Lower leg skin (tissue), 4 donors: ENCODE measurements at regions not wholly inside any gene's neighbourhood (a gene's known extent, or its start where the extent isn't known, plus 50 kb on each side); places are given as distances from the start of the nearest gene placed in this dataset.
A peak's percentile ranks its signal among the peaks of the same experiment; 100 is the strongest.

Experiments
- DNase-seq, 2 donors: peaks; one replicate each; pipeline ENCODE4 v3.0.0-alpha.2; 2019; ENCODE audit warnings: low spot score in 2 of 2
- H3K4me3 ChIP-seq: fragments of 200-600 bp; sonication (generic); 2 replicates; pipeline ENCODE4 v1.5.1; 2017; ENCODE audit warnings: mild to moderate bottlenecking, low read depth; ENCODE audit not compliant: poor library complexity, severe bottlenecking
- POLR2A ChIP-seq, 2 donors: fragments of 450-650 bp; IDR thresholded peaks; one replicate each; pipeline ENCODE4 v1.6.1; 2016 to 2017; ENCODE audit warnings: antibody characterized with exemption in 2 of 2, mild to moderate bottlenecking in 1 of 2, moderate library complexity in 1 of 2
- WGBS, 2 donors: methylation state at CpG; one replicate each; pipeline ENCODE4 v1.1.5; 2018; 5-methylcytosine and 5-hydroxymethylcytosine counted together
- intact Hi-C: fragments of 100-400 bp; cut with DNase I; formaldehyde crosslinking; loops from one replicate; pipeline ENCODE4 v1.15.0; 2023; ENCODE audit warnings: low total_unique reads
- TF ChIP-seq, protein P1 (sequence below), 3 donors: fragments of 450-650 bp; IDR thresholded peaks; one replicate each; pipeline ENCODE4 v1.5.1; 2016; ENCODE audit warnings: antibody characterized with exemption in 3 of 3, mild to moderate bottlenecking in 3 of 3, moderate library complexity in 2 of 3

DNA sequence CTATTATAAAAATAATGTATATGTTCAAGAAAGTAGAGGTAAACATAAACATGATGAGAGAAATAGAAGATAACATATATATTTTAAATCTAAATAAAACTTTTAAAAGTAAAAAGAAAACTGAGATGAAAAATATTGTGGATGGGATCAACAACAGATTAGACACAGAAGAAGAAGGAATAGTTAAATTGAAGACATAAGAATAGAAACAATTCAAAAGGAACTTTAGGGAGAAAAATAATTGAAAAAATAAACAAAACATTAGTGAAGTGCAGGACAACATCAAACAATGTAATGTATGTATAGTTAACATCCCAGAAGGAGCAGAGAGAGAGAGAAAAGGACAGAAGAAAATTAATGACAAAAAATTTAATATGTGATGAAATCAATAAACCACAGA lies 228.1 kb upstream of the TNRC6C start:
- intact Hi-C loops = no loop called here
- no peak for DNase-seq
- TF ChIP-seq POLR2A (IDR thresholded peaks at IDR 0.05) = no peak
- no peak overlapping the region for H3K4me3 ChIP-seq

- intact Hi-C loops = no loop called here
- no peak for TF ChIP-seq POLR2A (IDR thresholded peaks at IDR 0.05)
- TF ChIP-seq, protein P1, sequence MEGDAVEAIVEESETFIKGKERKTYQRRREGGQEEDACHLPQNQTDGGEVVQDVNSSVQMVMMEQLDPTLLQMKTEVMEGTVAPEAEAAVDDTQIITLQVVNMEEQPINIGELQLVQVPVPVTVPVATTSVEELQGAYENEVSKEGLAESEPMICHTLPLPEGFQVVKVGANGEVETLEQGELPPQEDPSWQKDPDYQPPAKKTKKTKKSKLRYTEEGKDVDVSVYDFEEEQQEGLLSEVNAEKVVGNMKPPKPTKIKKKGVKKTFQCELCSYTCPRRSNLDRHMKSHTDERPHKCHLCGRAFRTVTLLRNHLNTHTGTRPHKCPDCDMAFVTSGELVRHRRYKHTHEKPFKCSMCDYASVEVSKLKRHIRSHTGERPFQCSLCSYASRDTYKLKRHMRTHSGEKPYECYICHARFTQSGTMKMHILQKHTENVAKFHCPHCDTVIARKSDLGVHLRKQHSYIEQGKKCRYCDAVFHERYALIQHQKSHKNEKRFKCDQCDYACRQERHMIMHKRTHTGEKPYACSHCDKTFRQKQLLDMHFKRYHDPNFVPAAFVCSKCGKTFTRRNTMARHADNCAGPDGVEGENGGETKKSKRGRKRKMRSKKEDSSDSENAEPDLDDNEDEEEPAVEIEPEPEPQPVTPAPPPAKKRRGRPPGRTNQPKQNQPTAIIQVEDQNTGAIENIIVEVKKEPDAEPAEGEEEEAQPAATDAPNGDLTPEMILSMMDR (IDR thresholded peaks at IDR 0.05) = no peak
- no peak overlapping the region for H3K4me3 ChIP-seq
- 40 to 42% methylated on average over 8 of the region's 8 CpGs for WGBS, 2 donors
- DNase-seq = peak in 1 of 2 donors; percentile 23
Measured at GRCh38 chr17:77733576-77734296, 224.8 kb upstream of the TNRC6C start.

GRCh38 chr17:77734371-77735080 lies 224.0 kb upstream of the TNRC6C start:
- TF ChIP-seq, protein P1 (IDR thresholded peaks at IDR 0.05) = no peak
- TF ChIP-seq POLR2A (IDR thresholded peaks at IDR 0.05) = no peak
- peak; percentile 69 to 97 for DNase-seq
- intact Hi-C loops = no loop called here
- WGBS, 2 donors = 6 to 15% methylated on average over 8 to 19 of the region's 19 CpGs
- H3K4me3 ChIP-seq = no peak overlapping the region

- WGBS, 2 donors = 14 to 15% methylated on average over 9 to 10 of the region's 10 CpGs
- TF ChIP-seq POLR2A (IDR thresholded peaks at IDR 0.05) = no peak
- TF ChIP-seq, protein P1 (IDR thresholded peaks at IDR 0.05) = no peak
- DNase-seq = peak; percentile 16 to 85
- H3K4me3 ChIP-seq = no peak overlapping the region
- intact Hi-C loops = no loop called here
Measured at GRCh38 chr17:77735081-77735565, 223.4 kb upstream of the TNRC6C start.

- intact Hi-C loops = no loop called here
- no peak for TF ChIP-seq POLR2A (IDR thresholded peaks at IDR 0.05)
- TF ChIP-seq, protein P1 (IDR thresholded peaks at IDR 0.05) = no peak
- WGBS, 2 donors = 20 to 23% methylated on average over 7 of the region's 7 CpGs
- no peak for DNase-seq
- H3K4me3 ChIP-seq = no peak overlapping the region
Measured at GRCh38 chr17:77735566-77736198, 222.8 kb upstream of the TNRC6C start.

DNA sequence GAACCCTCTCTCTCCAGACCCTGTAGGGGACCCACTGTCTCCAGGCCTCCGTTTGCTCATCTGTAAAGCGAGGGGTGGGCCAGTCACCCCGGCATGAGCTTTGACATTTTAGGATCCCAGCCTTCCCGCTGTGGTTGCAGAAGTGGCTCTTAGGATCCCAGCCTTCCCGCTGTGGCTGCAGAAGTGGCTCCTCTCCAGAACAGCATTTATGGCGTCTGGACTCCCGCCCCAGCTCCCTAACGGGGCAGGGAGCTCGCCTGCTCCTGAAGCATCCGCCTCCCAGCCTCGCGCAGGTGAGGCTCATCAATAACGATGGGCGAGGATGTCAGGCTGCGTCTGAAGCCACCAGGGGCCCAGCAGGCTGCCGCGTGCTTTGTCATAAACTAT lies 222.3 kb upstream of the TNRC6C start:
- DNase-seq = peak; percentile 8 to 77
- H3K4me3 ChIP-seq = no peak overlapping the region
- intact Hi-C loops = no loop called here
- no peak for TF ChIP-seq POLR2A (IDR thresholded peaks at IDR 0.05)
- TF ChIP-seq, protein P1 (IDR thresholded peaks at IDR 0.05) = no peak
- WGBS, 2 donors = 27 to 51% methylated on average over 12 to 17 of the region's 17 CpGs
